Bronchial epithelial cell (primary cell): ENCODE measurements at regions not wholly inside any gene's neighbourhood (a gene's known extent, or its start where the extent isn't known, plus 50 kb on each side); places are given as distances from the start of the nearest gene placed in this dataset.
"Not testable (repeated sequence)": the region's sequence is repeated elsewhere in the genome, so short reads cannot be mapped to it uniquely, and the experiment has no call there.

ENCODE experiments used
- DNase-seq: peaks from one replicate; pipeline ENCODE4 v3.0.0-alpha.2; 2010; ENCODE audit warnings: low read depth
- FAIRE-seq: peaks from 2 replicates; lab custom pipeline; 2011; peaks lifted over from hg19 to GRCh38; lab: Jason Lieb, UNC
- H3K27me3 ChIP-seq: 2 replicates; pipeline ENCODE4 v1.5.1; 2011; ENCODE audit warnings: low read length; ENCODE audit not compliant: control insufficient read depth, insufficient read depth
- H3K36me3 ChIP-seq: 2 replicates; pipeline ENCODE4 v1.5.1; 2011; ENCODE audit warnings: low read length; ENCODE audit not compliant: control insufficient read depth, insufficient read depth
- H3K4me3 ChIP-seq: 2 replicates; pipeline ENCODE4 v1.5.1; 2011; ENCODE audit warnings: mild to moderate bottlenecking, low read depth, low read length, control low read depth
- TF ChIP-seq, protein P1 (sequence below): IDR thresholded peaks from 2 replicates; pipeline ENCODE4 v1.5.1; 2011; ENCODE audit warnings: mild to moderate bottlenecking, moderate library complexity, low read length, control low read depth, inconsistent platforms; ENCODE audit not compliant: insufficient read depth, severe bottlenecking

DNA sequence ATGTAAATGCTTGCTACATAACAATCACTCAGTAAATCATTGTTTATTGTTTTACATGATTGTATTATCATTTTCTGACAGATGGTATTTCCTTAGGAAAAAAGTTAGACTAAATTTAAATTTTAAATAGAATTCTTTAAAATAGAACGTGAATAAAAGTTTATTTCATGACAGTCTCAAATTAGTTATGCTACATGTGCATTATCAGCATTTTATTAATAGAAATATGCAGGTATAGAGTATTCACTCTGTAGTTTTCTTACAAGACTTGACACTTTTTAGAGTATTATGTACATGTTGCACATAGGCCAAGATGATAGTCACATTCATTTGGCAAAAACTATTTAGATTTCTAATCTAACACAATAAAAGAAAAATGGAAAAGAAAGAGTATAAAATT lies 213.3 kb upstream of the SPRY1 start:
- Histone ChIP-seq H3K36me3 (no peaks in the 10 kb centered on the region), H3K27me3 (no peaks in the 10 kb centered on the region), H3K4me3 (no peak overlapping the region)
- DNase-seq (no peak), FAIRE-seq (no peak)
- TF ChIP-seq, protein P1, sequence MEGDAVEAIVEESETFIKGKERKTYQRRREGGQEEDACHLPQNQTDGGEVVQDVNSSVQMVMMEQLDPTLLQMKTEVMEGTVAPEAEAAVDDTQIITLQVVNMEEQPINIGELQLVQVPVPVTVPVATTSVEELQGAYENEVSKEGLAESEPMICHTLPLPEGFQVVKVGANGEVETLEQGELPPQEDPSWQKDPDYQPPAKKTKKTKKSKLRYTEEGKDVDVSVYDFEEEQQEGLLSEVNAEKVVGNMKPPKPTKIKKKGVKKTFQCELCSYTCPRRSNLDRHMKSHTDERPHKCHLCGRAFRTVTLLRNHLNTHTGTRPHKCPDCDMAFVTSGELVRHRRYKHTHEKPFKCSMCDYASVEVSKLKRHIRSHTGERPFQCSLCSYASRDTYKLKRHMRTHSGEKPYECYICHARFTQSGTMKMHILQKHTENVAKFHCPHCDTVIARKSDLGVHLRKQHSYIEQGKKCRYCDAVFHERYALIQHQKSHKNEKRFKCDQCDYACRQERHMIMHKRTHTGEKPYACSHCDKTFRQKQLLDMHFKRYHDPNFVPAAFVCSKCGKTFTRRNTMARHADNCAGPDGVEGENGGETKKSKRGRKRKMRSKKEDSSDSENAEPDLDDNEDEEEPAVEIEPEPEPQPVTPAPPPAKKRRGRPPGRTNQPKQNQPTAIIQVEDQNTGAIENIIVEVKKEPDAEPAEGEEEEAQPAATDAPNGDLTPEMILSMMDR: no peak

DNA sequence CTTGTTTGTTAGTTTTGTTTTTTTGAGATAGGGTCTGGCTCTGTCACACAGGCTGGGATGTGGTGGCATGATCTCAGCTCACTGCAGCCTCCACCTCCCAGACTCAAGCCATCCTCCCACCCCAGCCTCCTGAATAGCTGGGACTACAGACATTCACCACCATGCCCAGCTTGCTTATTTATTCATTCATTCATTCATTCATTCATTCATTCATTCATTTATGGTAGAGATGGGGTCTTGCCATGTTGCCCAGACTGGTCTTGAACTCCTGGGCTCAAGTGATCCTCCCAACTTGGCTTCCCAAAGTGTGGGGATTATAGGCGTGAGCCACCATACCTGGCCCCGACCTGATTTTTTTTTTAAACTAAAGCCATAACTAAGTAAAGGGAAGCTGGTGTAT lies 212.8 kb upstream of the SPRY1 start:
- not testable (repeated sequence) for DNase-seq, FAIRE-seq, H3K4me3 ChIP-seq, H3K27me3 ChIP-seq, H3K36me3 ChIP-seq

DNA sequence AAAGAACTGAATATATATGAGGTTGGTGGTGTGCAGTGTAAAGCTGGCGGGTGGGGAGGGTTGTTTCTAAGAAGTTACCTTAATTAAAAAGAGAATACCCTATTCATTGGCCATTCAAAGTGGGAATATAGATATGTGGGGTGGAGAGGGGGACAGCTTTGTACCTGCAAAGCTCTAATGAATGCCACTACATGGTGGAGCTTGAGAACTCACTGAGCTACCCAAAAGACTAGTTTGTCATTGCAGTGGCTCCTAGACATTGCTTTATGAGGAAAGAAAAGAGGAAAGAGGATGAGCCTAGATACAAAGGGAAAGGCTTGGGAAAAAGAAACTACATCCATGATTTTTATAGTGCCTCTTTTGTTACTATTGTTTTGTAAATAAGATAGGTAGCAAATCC lies 209.9 kb upstream of the SPRY1 start:
- Histone ChIP-seq H3K27me3 (no peaks in the 10 kb centered on the region), H3K4me3 (no peak overlapping the region), H3K36me3 (no peaks in the 10 kb centered on the region)
- TF ChIP-seq, protein P1: no peak
- FAIRE-seq (no peak), DNase-seq (no peak)

DNA sequence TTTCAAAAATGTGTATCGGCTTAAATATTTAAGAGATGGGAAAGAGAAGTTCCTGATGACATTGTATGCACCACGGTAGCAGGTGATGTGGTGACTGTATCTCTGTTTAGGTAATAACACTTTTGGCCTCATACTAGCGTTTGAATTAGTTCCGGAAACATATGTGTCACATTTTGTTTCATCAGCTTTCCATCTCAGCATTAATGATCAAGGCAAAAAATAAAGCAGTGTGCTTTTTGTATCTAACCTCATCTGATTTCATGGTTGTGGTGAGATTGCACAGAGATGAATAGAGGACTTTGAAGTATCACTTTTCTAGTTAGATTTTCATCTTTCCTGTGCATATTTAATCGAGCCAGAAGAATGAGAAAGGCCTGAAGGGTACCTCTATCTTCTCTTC lies 206.4 kb upstream of the SPRY1 start:
- H3K27me3 ChIP-seq: no peaks in the 10 kb centered on the region
- H3K4me3 ChIP-seq: no peak overlapping the region
- FAIRE-seq: no peak
- no peak for DNase-seq
- no peaks in the 10 kb centered on the region for H3K36me3 ChIP-seq
- TF ChIP-seq, protein P1: no peak

DNA sequence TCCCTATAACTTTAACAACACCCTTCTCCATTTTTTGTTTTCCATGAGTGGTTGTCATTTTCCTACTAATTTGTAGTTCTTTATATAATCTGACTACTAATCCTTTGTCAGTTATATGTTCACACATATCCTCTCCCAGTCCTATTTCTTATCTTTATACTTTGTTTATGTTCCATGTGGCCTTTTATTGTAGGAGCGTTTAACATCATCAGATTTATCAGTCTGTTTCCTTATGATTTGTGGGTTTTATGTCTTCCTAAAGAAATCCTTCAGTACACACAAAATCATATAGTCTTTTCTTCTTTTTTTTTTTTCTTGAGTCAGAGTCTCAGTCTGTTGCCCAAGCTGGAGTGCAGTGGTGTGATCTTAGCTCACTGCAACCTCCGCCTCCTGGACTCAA lies 204.9 kb upstream of the SPRY1 start:
- DNase-seq (no peak), FAIRE-seq (no peak)
- Histone ChIP-seq H3K27me3 (no peaks in the 10 kb centered on the region), H3K36me3 (no peaks in the 10 kb centered on the region), H3K4me3 (no peak overlapping the region)
- TF ChIP-seq, protein P1: no peak

DNA sequence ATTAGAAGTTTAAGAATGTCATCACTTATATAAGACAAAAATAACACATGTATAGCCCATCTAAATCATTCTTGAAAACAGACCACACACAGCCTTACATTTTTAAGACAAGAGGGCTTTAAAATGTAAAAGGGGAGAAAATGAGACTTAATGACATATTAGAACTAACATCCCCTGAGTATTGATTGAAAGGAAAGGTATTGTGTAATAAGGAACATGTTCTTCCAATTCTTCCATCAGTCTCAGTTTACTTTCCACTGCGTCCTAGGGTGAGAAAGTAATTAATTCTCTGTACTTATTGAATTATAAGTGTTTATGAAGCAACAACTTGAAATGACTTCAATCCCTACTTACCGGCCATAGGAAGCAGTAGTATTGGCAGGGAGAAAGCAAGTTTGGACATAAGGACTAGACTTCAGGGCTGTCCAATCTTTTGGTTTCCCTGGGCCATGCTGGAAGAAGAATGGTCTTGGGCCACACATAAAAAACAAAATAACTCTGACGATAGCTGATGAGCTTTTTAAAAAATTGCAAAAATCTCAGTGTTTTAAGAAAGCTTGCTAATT lies 202.7 kb upstream of the SPRY1 start:
- Histone ChIP-seq H3K27me3 (no peaks in the 10 kb centered on the region), H3K4me3 (no peak overlapping the region), H3K36me3 (no peaks in the 10 kb centered on the region)
- TF ChIP-seq, protein P1: no peak
- FAIRE-seq: no peak
- no peak for DNase-seq
